ENCODE measurements at regions not wholly inside any gene's neighbourhood (a gene's known extent, or its start where the extent isn't known, plus 50 kb on each side); places are given as distances from the start of the nearest gene placed in this dataset.

DNA sequence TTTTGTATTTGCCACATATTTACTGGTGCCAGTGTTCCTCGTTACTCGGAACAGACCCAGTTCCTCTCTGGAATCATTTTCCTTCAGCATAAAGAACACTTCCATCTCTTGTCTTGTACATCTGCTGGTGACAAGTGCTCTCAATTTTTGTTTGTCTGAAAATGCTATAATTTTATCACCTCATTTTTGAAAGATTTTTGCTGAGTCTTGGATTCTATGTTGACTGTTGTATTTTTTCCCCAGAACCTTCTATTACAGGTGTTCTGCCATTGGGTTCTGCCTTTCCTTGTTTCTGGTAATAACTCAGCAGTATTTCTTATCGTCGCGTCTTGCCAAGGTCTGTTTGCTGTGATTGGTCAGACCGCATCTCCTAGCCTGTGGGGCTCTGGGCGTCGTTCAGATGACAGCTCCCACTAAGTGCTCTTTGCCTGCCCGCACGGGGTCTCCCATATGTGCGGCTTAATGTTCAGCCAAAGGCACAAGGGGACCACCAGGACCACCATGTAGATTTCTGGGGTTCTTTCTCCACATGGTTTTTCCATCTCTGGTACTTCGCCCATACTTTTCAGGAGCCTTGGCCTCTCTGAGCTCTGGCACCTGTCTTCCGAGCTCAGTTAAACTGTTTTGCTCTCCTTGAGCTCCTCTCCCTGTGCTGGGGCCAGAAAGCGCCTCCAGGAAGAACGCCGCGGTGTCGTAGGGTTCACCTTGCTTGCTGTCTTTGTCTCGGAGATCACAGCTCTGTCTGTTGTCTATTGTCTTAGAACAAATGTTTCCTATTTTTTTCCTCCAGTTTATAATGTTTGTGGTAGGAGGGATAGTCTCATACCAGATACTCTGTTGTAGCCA, 80.0 kb downstream of the METRNL start:
- H3K27ac ChIP-seq = no peak overlapping the region
- FAIRE-seq = no peak
- ATAC-seq = no peak
- H3K9me3 ChIP-seq = no peaks in the 10 kb centered on the region
- no peaks in the 10 kb centered on the region for H3K4me1 ChIP-seq
- H3K4me3 ChIP-seq = no peak overlapping the region
- peak; percentile 47 for TF ChIP-seq MAFK (IDR thresholded peaks at IDR 0.05; ENCODE audit: partially characterized antibody)
- TF ChIP-seq EHF (CRISPR knock-in tag; IDR thresholded peaks at IDR 0.05) = no peak
- H3K4me2 ChIP-seq = no peak overlapping the region
- WGBS (ENCODE audit: missing lambda C conversion rate) = 62% methylated on average over 19 of the region's 19 CpGs
- DNase-seq (ENCODE audit: low read depth in 1 of 2, low spot score in 1 of 2) = no peak
- POLR2A ChIA-PET = no interaction called here
- CTCF ChIA-PET = interaction anchor here (0.8 to 2.9 kb wide), 4 partner anchors 8 to 50 kb away, joined by 3 to 12 read pairs (median 4); no protein-coding TSS in a partner anchor

GRCh38 chr17:83160443-83161297, 81.3 kb downstream of the METRNL start:
- ChIA-PET POLR2A (no interaction called here), CTCF (interaction anchor here (0.5 to 2.9 kb wide), 6 partner anchors 10 to 490 kb away, joined by 3 to 12 read pairs (median 4); no protein-coding TSS in a partner anchor)
- Histone ChIP-seq H3K9me3 (no peaks in the 10 kb centered on the region), H3K4me1 (no peaks in the 10 kb centered on the region), H3K27ac (no peak overlapping the region), H3K4me2 (no peak overlapping the region), H3K4me3 (no peak overlapping the region)
- WGBS (ENCODE audit: missing lambda C conversion rate) = 65% methylated on average over 16 of the region's 19 CpGs
- TF ChIP-seq, protein P1, sequence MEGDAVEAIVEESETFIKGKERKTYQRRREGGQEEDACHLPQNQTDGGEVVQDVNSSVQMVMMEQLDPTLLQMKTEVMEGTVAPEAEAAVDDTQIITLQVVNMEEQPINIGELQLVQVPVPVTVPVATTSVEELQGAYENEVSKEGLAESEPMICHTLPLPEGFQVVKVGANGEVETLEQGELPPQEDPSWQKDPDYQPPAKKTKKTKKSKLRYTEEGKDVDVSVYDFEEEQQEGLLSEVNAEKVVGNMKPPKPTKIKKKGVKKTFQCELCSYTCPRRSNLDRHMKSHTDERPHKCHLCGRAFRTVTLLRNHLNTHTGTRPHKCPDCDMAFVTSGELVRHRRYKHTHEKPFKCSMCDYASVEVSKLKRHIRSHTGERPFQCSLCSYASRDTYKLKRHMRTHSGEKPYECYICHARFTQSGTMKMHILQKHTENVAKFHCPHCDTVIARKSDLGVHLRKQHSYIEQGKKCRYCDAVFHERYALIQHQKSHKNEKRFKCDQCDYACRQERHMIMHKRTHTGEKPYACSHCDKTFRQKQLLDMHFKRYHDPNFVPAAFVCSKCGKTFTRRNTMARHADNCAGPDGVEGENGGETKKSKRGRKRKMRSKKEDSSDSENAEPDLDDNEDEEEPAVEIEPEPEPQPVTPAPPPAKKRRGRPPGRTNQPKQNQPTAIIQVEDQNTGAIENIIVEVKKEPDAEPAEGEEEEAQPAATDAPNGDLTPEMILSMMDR (IDR thresholded peaks at IDR 0.05) = no peak
- TF ChIP-seq POLR2A (IDR thresholded peaks at IDR 0.05; ENCODE audit: low read length) = no peak
- TF ChIP-seq ZFP36 (IDR thresholded peaks at IDR 0.05; ENCODE audit: borderline replicate concordance, partially characterized antibody) = no peak
- no peak for TF ChIP-seq SMC3 (IDR thresholded peaks at IDR 0.05)
- no peak for TF ChIP-seq CBX8 (IDR thresholded peaks at IDR 0.05)
- TF ChIP-seq NPAS2 (CRISPR knock-in tag; IDR thresholded peaks at IDR 0.05; ENCODE audit: borderline replicate concordance) = no peak
- TF ChIP-seq BHLHE40 (IDR thresholded peaks at IDR 0.05; ENCODE audit: low read depth, low read length) = no peak
- peak in 1 of 2 experiments; percentile 32; a peak in 2 of 6 replicates for ATAC-seq
- DNase-seq (ENCODE audit: low read depth in 1 of 2, low spot score in 1 of 2) = no peak
- FAIRE-seq = no peak

- FAIRE-seq (no peak), DNase-seq (ENCODE audit: low read depth in 1 of 2, low spot score in 1 of 2) (no peak), ATAC-seq (no peak)
- WGBS (ENCODE audit: missing lambda C conversion rate) = 66% methylated on average over 14 of the region's 14 CpGs
- CTCF ChIA-PET = interaction anchor here (1.3 to 2.9 kb wide), 2 partner anchors 11 to 19 kb away, joined by 4 to 12 read pairs; no protein-coding TSS in a partner anchor
- H3K4me1 ChIP-seq = no peaks in the 10 kb centered on the region
- no peaks in the 10 kb centered on the region for H3K9me3 ChIP-seq
- H3K4me3 ChIP-seq = no peak overlapping the region
- H3K27ac ChIP-seq = no peak overlapping the region
- POLR2A ChIA-PET = no interaction called here
- TF ChIP-seq HOXB13 (CRISPR knock-in tag; IDR thresholded peaks at IDR 0.05; ENCODE audit: low read depth) = no peak
- TF ChIP-seq, protein P2, sequence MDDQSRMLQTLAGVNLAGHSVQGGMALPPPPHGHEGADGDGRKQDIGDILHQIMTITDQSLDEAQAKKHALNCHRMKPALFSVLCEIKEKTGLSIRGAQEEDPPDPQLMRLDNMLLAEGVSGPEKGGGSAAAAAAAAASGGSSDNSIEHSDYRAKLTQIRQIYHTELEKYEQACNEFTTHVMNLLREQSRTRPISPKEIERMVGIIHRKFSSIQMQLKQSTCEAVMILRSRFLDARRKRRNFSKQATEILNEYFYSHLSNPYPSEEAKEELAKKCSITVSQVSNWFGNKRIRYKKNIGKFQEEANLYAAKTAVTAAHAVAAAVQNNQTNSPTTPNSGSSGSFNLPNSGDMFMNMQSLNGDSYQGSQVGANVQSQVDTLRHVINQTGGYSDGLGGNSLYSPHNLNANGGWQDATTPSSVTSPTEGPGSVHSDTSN (IDR thresholded peaks at IDR 0.05) = no peak
- TF ChIP-seq ZSCAN20 (CRISPR knock-in tag; IDR thresholded peaks at IDR 0.05) = no peak
- TF ChIP-seq HDAC2 (IDR thresholded peaks at IDR 0.05) = no peak
- no peak for TF ChIP-seq HMGXB4 (CRISPR knock-in tag; IDR thresholded peaks at IDR 0.05; ENCODE audit: borderline replicate concordance)
- no peak for TF ChIP-seq JUN (IDR thresholded peaks at IDR 0.05)
- TF ChIP-seq ZC3H11A (IDR thresholded peaks at IDR 0.05) = no peak
- no peak for TF ChIP-seq CBX8 (IDR thresholded peaks at IDR 0.05)
- TF ChIP-seq TP53 (CRISPR knock-in tag; IDR thresholded peaks at IDR 0.05) = no peak
- no peak for TF ChIP-seq NFE2L2 (conservative IDR thresholded peaks at IDR 0.05; ENCODE audit: low read length)
- TF ChIP-seq, protein P3, sequence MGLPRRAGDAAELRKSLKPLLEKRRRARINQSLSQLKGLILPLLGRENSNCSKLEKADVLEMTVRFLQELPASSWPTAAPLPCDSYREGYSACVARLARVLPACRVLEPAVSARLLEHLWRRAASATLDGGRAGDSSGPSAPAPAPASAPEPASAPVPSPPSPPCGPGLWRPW (IDR thresholded peaks at IDR 0.05) = no peak
- no peak overlapping the region for H3K4me2 ChIP-seq
Observed at GRCh38 chr17:83161298-83162034, 82.1 kb downstream of the METRNL start.

Measured in A549 (cell line).